ENCODE measurements at regions not wholly inside any gene's neighbourhood (a gene's known extent, or its start where the extent isn't known, plus 50 kb on each side); places are given as distances from the start of the nearest gene placed in this dataset.

GRCh38 chr1:22317920-22318243 lies 133.8 kb upstream of the ZBTB40 start:
- TF ChIP-seq, protein P1, sequence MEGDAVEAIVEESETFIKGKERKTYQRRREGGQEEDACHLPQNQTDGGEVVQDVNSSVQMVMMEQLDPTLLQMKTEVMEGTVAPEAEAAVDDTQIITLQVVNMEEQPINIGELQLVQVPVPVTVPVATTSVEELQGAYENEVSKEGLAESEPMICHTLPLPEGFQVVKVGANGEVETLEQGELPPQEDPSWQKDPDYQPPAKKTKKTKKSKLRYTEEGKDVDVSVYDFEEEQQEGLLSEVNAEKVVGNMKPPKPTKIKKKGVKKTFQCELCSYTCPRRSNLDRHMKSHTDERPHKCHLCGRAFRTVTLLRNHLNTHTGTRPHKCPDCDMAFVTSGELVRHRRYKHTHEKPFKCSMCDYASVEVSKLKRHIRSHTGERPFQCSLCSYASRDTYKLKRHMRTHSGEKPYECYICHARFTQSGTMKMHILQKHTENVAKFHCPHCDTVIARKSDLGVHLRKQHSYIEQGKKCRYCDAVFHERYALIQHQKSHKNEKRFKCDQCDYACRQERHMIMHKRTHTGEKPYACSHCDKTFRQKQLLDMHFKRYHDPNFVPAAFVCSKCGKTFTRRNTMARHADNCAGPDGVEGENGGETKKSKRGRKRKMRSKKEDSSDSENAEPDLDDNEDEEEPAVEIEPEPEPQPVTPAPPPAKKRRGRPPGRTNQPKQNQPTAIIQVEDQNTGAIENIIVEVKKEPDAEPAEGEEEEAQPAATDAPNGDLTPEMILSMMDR (IDR thresholded peaks at IDR 0.05): no peak
- no peak for TF ChIP-seq ZFX (IDR thresholded peaks at IDR 0.05; ENCODE audit: borderline replicate concordance)
